Kidney (tissue), 13 donors: ENCODE measurements at regions not wholly inside any gene's neighbourhood (a gene's known extent, or its start where the extent isn't known, plus 50 kb on each side); places are given as distances from the start of the nearest gene placed in this dataset.

Experiments used
- DNase-seq, 5 donors: peaks; one replicate each; pipeline ENCODE4 v3.0.0-alpha.2; 2013 to 2020
- FAIRE-seq: peaks from 2 replicates; lab custom pipeline; 2012; peaks lifted over from hg19 to GRCh38; lab: Jason Lieb, UNC
- H3K27ac ChIP-seq, 2 donors: one replicate each; pipeline ENCODE4 v1.7.0; 2013; ENCODE audit warnings: low read depth in 2 of 2, low read length in 2 of 2, inconsistent platforms in 1 of 2
- H3K27me3 ChIP-seq: one replicate; pipeline ENCODE4 v1.7.1; 2013; ENCODE audit warnings: low read length, inconsistent platforms; ENCODE audit not compliant: control insufficient read depth, insufficient read depth
- H3K36me3 ChIP-seq, 3 donors: one replicate each; pipeline versions ENCODE4 v1.7.0 to v1.7.1; 2013; ENCODE audit warnings: low read length in 3 of 3, control low read depth in 1 of 3, inconsistent platforms in 1 of 3; ENCODE audit not compliant: insufficient read depth in 3 of 3, control insufficient read depth in 2 of 3
- H3K4me1 ChIP-seq, 3 donors: one replicate each; pipeline versions ENCODE4 v1.7.0 to v1.7.1; 2013; ENCODE audit warnings: low read length in 3 of 3, inconsistent platforms in 1 of 3, low read depth in 1 of 3; ENCODE audit not compliant: control insufficient read depth in 2 of 3, insufficient read depth in 2 of 3
- H3K4me3 ChIP-seq, 3 donors: one replicate each; pipeline versions ENCODE4 v1.7.0 to v1.8.1; 2013; ENCODE audit warnings: low read length in 3 of 3, control low read depth in 1 of 3, inconsistent platforms in 1 of 3
- H3K9ac ChIP-seq, 3 donors: one replicate each; pipeline versions ENCODE4 v1.7.0 to v1.7.1; 2013; ENCODE audit warnings: low read length in 3 of 3, control low read depth in 1 of 3, inconsistent platforms in 1 of 3
- H3K9me3 ChIP-seq, 3 donors: one replicate each; pipeline versions ENCODE4 v1.7.0 to v1.7.1; 2013; ENCODE audit warnings: low read length in 3 of 3, control low read depth in 1 of 3, inconsistent platforms in 1 of 3; ENCODE audit not compliant: control insufficient read depth in 2 of 3, insufficient read depth in 1 of 3
- CTCF ChIP-seq: IDR thresholded peaks from 3 replicates; pipeline ENCODE4 v1.5.1; 2012; ENCODE audit warnings: mild to moderate bottlenecking, moderate library complexity, borderline replicate concordance; ENCODE audit not compliant: insufficient read depth; ENCODE audit errors: extremely low read depth
- intact Hi-C: fragments of 100-400 bp; cut with DNase I; formaldehyde crosslinking; loops from one replicate; pipeline ENCODE4 v1.11.1; 2022
- donor health status: control.
- donor health status: control.
- donor health status: control.
- donor health status: control.
- donor health status: control.
- donor health status: DM: yes; HTN: yes; CAD: no.
- donor health status: Normal renal cell carcinoma (clear cell type).

GRCh38 chr9:116073826-116074225, 79.8 kb upstream of the PAPPA start:
- H3K9me3 ChIP-seq, result no peaks in the 10 kb centered on the region
- no peak overlapping the region for H3K4me3 ChIP-seq
- no peaks in the 10 kb centered on the region for H3K27me3 ChIP-seq
- DNase-seq, result no peak
- no peak for FAIRE-seq
- intact Hi-C loops, result no loop called here
- no peaks in the 10 kb centered on the region for H3K4me1 ChIP-seq
- no peaks in the 10 kb centered on the region for H3K36me3 ChIP-seq
- no peak overlapping the region for H3K9ac ChIP-seq
- no peak for TF ChIP-seq CTCF
- H3K27ac ChIP-seq, result no peak overlapping the region

- Histone ChIP-seq H3K36me3 (no peaks in the 10 kb centered on the region), H3K27me3 (no peaks in the 10 kb centered on the region), H3K27ac (no peak overlapping the region), H3K9me3 (no peaks in the 10 kb centered on the region), H3K9ac (no peak overlapping the region), H3K4me3 (no peak overlapping the region), H3K4me1 (no peaks in the 10 kb centered on the region)
- TF ChIP-seq CTCF, result no peak
- DNase-seq, result no peak
- FAIRE-seq, result no peak
- intact Hi-C loops, result no loop called here
These were observed 78.9 kb upstream of the PAPPA start for GRCh38 chr9:116074658-116075057.

GRCh38 chr9:116075191-116075590, 78.4 kb upstream of the PAPPA start:
- Histone ChIP-seq H3K27me3 (no peaks in the 10 kb centered on the region), H3K9ac (no peak overlapping the region), H3K4me1 (no peaks in the 10 kb centered on the region), H3K9me3 (no peaks in the 10 kb centered on the region), H3K36me3 (no peaks in the 10 kb centered on the region), H3K27ac (no peak overlapping the region), H3K4me3 (no peak overlapping the region)
- intact Hi-C loops, result no loop called here
- FAIRE-seq, result no peak
- no peak for TF ChIP-seq CTCF
- DNase-seq, result no peak

- FAIRE-seq, result no peak
These were observed 75.0 kb upstream of the PAPPA start for GRCh38 chr9:116078640-116079039.

More at GRCh38 chr9:116078640-116079039, 75.0 kb upstream of the PAPPA start:
- TF ChIP-seq CTCF, result no peak
- intact Hi-C loops, result no loop called here
- Histone ChIP-seq H3K4me1 (no peaks in the 10 kb centered on the region), H3K9ac (no peak overlapping the region), H3K27ac (no peak overlapping the region), H3K9me3 (no peaks in the 10 kb centered on the region), H3K36me3 (no peaks in the 10 kb centered on the region), H3K27me3 (no peaks in the 10 kb centered on the region), H3K4me3 (no peak overlapping the region)
- no peak for DNase-seq
